ENCODE measurements at regions not wholly inside any gene's neighbourhood (a gene's known extent, or its start where the extent isn't known, plus 50 kb on each side); places are given as distances from the start of the nearest gene placed in this dataset.
"Not testable (repeated sequence)": the region's sequence is repeated elsewhere in the genome, so short reads cannot be mapped to it uniquely, and the experiment has no call there.

GRCh38 chr9:72446241-72446640, 75.2 kb upstream of the TMC1 start:
- CTCF ChIA-PET = interaction anchor here (0.7 kb wide), 1 partner anchor 32 kb away, joined by 3 read pairs; no protein-coding TSS in a partner anchor
- DNase-seq; H3K4me3 Mint-ChIP-seq; H3K36me3 Mint-ChIP-seq (ENCODE audit: low read depth); intact Hi-C loops (cut with micrococcal nuclease); H3K9me3 Mint-ChIP-seq; H3K27me3 Mint-ChIP-seq (ENCODE audit: low read depth); H3K27ac Mint-ChIP-seq: not testable (repeated sequence)
- peaks cover 14% of the 10 kb centered on the region for H3K4me1 Mint-ChIP-seq (ENCODE audit: low read depth)

- Mint-ChIP-seq H3K9me3 (no peaks in the 10 kb centered on the region), H3K27me3 (ENCODE audit: low read depth) (no peaks in the 10 kb centered on the region), H3K36me3 (ENCODE audit: low read depth) (no peaks in the 10 kb centered on the region), H3K4me3 (no peak overlapping the region), H3K4me1 (ENCODE audit: low read depth) (peaks cover 14% of the 10 kb centered on the region), H3K27ac (no peak overlapping the region)
- intact Hi-C loops (cut with micrococcal nuclease) = no loop called here
- DNase-seq = no peak
- CTCF ChIA-PET = no interaction called here
Observed at GRCh38 chr9:72445306-72445995, 76.0 kb upstream of the TMC1 start.

- Mint-ChIP-seq H3K9me3 (no peaks in the 10 kb centered on the region), H3K27me3 (ENCODE audit: low read depth) (no peaks in the 10 kb centered on the region), H3K36me3 (ENCODE audit: low read depth) (no peaks in the 10 kb centered on the region), H3K4me3 (no peak overlapping the region), H3K27ac (no peak overlapping the region), H3K4me1 (ENCODE audit: low read depth) (peaks cover 14% of the 10 kb centered on the region)
- intact Hi-C loops (cut with micrococcal nuclease) = loop anchor here (5.0 kb wide), 1 partner anchor 63 kb away; no protein-coding TSS in a partner anchor
- CTCF ChIA-PET = interaction anchor here (0.7 to 1.2 kb wide), 2 partner anchors 43 to 161 kb away, joined by 3 to 4 read pairs; no protein-coding TSS in a partner anchor
- DNase-seq = no peak
Observed at GRCh38 chr9:72444435-72444834, 77.0 kb upstream of the TMC1 start.

GRCh38 chr9:72443855-72444254, 77.6 kb upstream of the TMC1 start:
- Mint-ChIP-seq H3K9me3 (no peaks in the 10 kb centered on the region), H3K27me3 (ENCODE audit: low read depth) (no peaks in the 10 kb centered on the region), H3K4me1 (ENCODE audit: low read depth) (peaks cover 14% of the 10 kb centered on the region), H3K27ac (no peak overlapping the region), H3K36me3 (ENCODE audit: low read depth) (no peaks in the 10 kb centered on the region), H3K4me3 (no peak overlapping the region)
- intact Hi-C loops (cut with micrococcal nuclease) = loop anchor here (1.0 to 5.0 kb wide), 7 partner anchors 29 to 149 kb away; partner anchors contain the start of gene ZFAND5
- CTCF ChIA-PET = interaction anchor here (0.7 to 1.2 kb wide), 3 partner anchors 29 to 160 kb away, joined by 3 to 4 read pairs (median 3); no protein-coding TSS in a partner anchor
- peak; percentile 12 for DNase-seq

GRCh38 chr9:72441848-72442607, 77.0 kb upstream of the ZFAND5 start:
- CTCF ChIA-PET = no interaction called here
- no peaks in the 10 kb centered on the region for H3K9me3 Mint-ChIP-seq
- H3K27ac Mint-ChIP-seq = no peak overlapping the region
- H3K4me1 Mint-ChIP-seq (ENCODE audit: low read depth) = peaks cover 14% of the 10 kb centered on the region
- intact Hi-C loops (cut with micrococcal nuclease) = loop anchor here (2.0 to 5.0 kb wide), 3 partner anchors 53 to 151 kb away; no protein-coding TSS in a partner anchor
- DNase-seq = no peak
- H3K36me3 Mint-ChIP-seq (ENCODE audit: low read depth) = no peaks in the 10 kb centered on the region
- H3K27me3 Mint-ChIP-seq (ENCODE audit: low read depth) = no peaks in the 10 kb centered on the region
- no peak overlapping the region for H3K4me3 Mint-ChIP-seq

GRCh38 chr9:72440992-72441847, 76.2 kb upstream of the ZFAND5 start:
- Mint-ChIP-seq H3K4me1 (ENCODE audit: low read depth) (peaks cover 14% of the 10 kb centered on the region), H3K36me3 (ENCODE audit: low read depth) (no peaks in the 10 kb centered on the region), H3K9me3 (no peaks in the 10 kb centered on the region), H3K27ac (no peak overlapping the region), H3K27me3 (ENCODE audit: low read depth) (no peaks in the 10 kb centered on the region), H3K4me3 (no peak overlapping the region)
- DNase-seq = no peak
- CTCF ChIA-PET = no interaction called here
- intact Hi-C loops (cut with micrococcal nuclease) = loop anchor here (5.0 kb wide), 1 partner anchor 66 kb away; no protein-coding TSS in a partner anchor

- Mint-ChIP-seq H3K4me3 (no peak overlapping the region), H3K27me3 (ENCODE audit: low read depth) (no peaks in the 10 kb centered on the region), H3K9me3 (no peaks in the 10 kb centered on the region), H3K4me1 (ENCODE audit: low read depth) (peaks cover 14% of the 10 kb centered on the region), H3K36me3 (ENCODE audit: low read depth) (no peaks in the 10 kb centered on the region), H3K27ac (no peak overlapping the region)
- DNase-seq = no peak
- intact Hi-C loops (cut with micrococcal nuclease) = loop anchor here (5.0 kb wide), 1 partner anchor 67 kb away; no protein-coding TSS in a partner anchor
- CTCF ChIA-PET = interaction anchor here (0.5 kb wide), 1 partner anchor 8 kb away, joined by 3 read pairs; no protein-coding TSS in a partner anchor
Observed at GRCh38 chr9:72440378-72440777, 75.4 kb upstream of the ZFAND5 start.

GRCh38 chr9:72433616-72434267, 68.7 kb upstream of the ZFAND5 start:
- H3K27me3 Mint-ChIP-seq (ENCODE audit: low read depth); H3K9me3 Mint-ChIP-seq; DNase-seq; H3K4me1 Mint-ChIP-seq (ENCODE audit: low read depth); H3K27ac Mint-ChIP-seq; intact Hi-C loops (cut with micrococcal nuclease); H3K4me3 Mint-ChIP-seq; H3K36me3 Mint-ChIP-seq (ENCODE audit: low read depth): not testable (repeated sequence)
- CTCF ChIA-PET = interaction anchor here (0.9 kb wide), 1 partner anchor 409 kb away, joined by 5 read pairs; no protein-coding TSS in a partner anchor

GRCh38 chr9:72431036-72431435, 66.0 kb upstream of the ZFAND5 start:
- Mint-ChIP-seq H3K4me3 (no peak overlapping the region), H3K9me3 (no peaks in the 10 kb centered on the region), H3K4me1 (ENCODE audit: low read depth) (no peaks in the 10 kb centered on the region), H3K36me3 (ENCODE audit: low read depth) (no peaks in the 10 kb centered on the region), H3K27me3 (ENCODE audit: low read depth) (no peaks in the 10 kb centered on the region), H3K27ac (no peak overlapping the region)
- intact Hi-C loops (cut with micrococcal nuclease) = no loop called here
- DNase-seq = no peak
- CTCF ChIA-PET = interaction anchor here (0.6 kb wide), 2 partner anchors 46 to 151 kb away, joined by 3 read pairs; no protein-coding TSS in a partner anchor

- no peak overlapping the region for H3K27ac Mint-ChIP-seq
- no peaks in the 10 kb centered on the region for H3K27me3 Mint-ChIP-seq (ENCODE audit: low read depth)
- H3K9me3 Mint-ChIP-seq = no peaks in the 10 kb centered on the region
- CTCF ChIA-PET = no interaction called here
- no peak overlapping the region for H3K4me3 Mint-ChIP-seq
- no peaks in the 10 kb centered on the region for H3K36me3 Mint-ChIP-seq (ENCODE audit: low read depth)
- no peaks in the 10 kb centered on the region for H3K4me1 Mint-ChIP-seq (ENCODE audit: low read depth)
- intact Hi-C loops (cut with micrococcal nuclease) = no loop called here
- no peak for DNase-seq
Observed at GRCh38 chr9:72428329-72428728, 63.3 kb upstream of the ZFAND5 start.

GRCh38 chr9:72427801-72428200, 62.8 kb upstream of the ZFAND5 start:
- H3K4me3 Mint-ChIP-seq = no peak overlapping the region
- CTCF ChIA-PET = no interaction called here
- no peak overlapping the region for H3K27ac Mint-ChIP-seq
- DNase-seq = no peak
- H3K4me1 Mint-ChIP-seq (ENCODE audit: low read depth) = no peaks in the 10 kb centered on the region
- no peaks in the 10 kb centered on the region for H3K27me3 Mint-ChIP-seq (ENCODE audit: low read depth)
- intact Hi-C loops (cut with micrococcal nuclease) = no loop called here
- H3K36me3 Mint-ChIP-seq (ENCODE audit: low read depth) = no peaks in the 10 kb centered on the region
- no peaks in the 10 kb centered on the region for H3K9me3 Mint-ChIP-seq
